ENCODE measurements at regions not wholly inside any gene's neighbourhood (a gene's known extent, or its start where the extent isn't known, plus 50 kb on each side); places are given as distances from the start of the nearest gene placed in this dataset.
"Not testable (repeated sequence)": the region's sequence is repeated elsewhere in the genome, so short reads cannot be mapped to it uniquely, and the experiment has no call there.

DNA sequence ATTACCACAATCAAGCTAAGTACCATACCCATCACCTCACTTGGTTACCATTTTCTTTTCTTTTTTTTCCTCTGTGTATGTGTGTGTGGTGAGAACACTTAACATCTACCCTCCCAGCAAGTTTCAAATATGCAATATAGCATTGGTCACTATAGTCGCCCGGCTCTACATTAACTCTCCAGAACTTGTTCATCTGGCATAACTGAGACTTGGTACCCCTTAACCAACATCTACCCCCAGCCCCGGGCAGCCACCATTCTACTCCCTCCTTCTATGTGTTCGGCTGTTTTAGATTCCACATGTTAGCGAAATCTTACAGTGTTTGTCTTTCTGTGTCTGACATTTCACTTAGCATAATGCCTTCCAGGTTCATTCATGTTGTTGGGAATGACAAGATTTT is 89.0 kb upstream of the TOP1 start:
- no peak for DNase-seq

DNA sequence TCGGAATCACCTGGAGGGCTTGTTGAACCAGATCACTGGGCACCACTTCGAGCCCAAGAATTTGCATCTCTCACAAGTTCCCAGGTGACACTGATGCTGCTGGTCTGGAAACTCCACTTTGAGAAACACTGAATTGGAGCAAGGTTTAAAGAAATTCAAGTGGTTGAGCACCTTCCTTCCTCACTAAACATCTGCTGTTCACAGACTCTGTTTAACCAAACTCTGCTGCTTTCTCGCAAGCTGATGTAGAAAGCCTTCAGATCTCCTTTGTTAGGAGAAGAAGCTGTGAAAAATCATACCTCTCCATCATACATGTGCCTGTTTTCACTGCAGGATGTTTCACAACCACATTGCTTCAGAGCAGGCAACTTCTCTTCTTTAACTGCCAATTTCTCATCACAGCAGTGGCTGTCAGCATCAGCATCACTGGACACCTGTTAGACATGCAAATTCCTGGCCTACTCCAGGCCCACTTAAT is 87.5 kb upstream of the TOP1 start:
- no peak for DNase-seq

DNA sequence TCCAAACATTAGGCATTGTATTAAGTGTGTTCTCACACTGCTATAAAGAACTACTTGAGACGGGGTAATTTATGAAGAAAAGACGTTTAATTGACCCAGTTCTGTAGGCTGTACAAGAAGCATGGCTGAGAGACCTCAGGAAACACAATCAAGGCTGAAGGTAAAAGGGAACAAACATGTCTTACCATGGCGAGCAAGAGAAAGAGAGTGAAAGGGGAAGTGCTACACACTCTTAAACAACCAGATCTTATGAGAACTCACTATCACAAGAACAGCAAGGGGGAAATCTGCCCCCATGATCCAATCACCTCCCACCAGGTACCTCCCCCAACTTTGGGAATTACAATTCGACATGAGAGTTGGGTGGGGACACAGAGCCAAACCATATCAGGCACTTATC is 86.6 kb upstream of the TOP1 start:
- no peak for DNase-seq

DNA sequence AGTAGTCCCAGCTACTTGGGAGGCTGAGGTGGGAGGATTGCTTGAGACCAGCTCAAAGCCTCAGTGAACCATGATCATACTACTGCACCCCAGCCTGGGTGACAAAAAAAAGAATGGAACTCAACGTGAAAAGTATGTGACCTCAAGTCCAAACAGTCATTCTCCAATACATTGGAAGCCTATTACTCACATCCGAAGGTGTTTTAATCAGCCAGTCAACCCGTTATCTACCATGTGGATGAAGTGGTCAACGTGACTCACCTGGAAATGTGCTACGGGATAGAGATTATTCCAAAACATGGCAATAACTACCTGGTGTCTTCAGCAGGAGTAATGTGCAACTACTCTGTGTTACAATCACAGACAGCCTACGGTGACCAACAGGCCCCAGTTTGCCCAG is 85.8 kb upstream of the TOP1 start:
- no peak for DNase-seq

DNA sequence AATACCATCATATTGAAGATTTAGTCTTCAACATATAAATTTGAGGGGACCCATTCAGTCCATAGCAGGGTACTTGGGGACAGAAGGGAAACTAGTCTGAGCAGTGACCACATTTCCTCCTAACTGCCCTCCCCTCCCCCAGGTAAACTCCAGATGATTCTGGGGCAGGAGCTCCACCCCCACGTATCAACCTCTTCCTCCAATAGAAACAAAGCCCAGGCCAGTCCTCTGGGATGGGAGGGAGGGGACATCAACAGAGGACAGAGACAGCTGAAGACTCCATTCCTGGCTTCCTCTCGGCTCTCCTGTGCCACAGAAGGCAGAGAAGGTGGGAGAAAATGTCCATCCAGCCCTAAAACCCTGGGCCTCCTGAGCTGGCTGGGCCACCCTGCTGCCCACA is 85.0 kb upstream of the TOP1 start:
- DNase-seq = no peak

DNA sequence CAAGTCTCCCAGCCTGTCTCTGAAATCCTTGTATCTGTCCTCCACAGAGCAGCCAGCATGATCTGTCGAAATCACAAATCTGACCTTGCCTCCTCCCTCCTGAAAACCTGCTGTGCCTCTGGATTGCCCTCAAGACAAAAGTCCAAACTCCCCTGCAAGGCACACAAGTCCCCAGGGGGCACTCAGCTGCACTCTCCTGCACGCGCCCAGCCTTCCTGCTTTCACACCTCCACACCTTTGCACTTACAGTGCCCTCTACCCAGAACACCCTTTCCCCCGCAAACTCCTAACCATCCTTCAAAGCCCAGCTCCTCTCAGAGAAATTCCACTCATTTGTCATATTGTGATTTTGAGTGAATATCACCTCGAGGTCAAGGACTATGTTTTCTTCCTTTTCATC is 83.4 kb upstream of the TOP1 start:
- DNase-seq = no peak

DNA sequence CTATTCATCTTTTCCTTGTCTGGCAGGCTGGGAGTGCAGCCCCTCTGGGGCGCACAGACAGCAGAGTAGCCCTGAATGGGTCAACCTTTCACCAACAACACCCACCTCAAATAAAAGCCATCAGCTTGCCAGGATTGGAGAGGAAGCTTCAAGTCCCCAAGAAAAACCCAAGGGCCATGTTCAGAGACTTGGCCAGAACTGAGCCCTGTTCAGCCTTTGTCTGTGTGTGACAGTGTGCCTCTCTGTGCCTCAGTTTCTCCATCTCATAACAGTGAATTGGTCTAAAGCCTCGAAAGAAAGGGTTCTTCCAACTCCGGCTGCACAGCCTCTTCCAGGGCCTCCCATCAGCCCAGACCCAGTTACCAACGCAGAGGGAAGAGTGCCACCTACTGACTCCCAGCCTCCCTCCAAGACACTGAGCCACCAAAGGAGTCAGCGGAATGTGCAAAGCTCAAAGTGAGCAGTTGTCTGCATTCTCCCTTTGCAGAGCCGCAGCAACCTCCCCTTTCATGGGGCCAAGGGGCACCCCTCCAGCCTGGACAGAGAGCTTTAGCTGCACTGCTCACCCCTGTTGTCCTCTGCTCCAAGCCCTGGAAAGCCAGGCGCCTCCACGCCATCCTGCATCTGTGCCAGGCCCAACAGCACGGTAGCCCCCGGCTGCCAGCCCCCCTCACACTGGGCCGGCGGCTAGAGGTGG is 82.7 kb upstream of the TOP1 start:
- peak; percentile 28 for DNase-seq

DNA sequence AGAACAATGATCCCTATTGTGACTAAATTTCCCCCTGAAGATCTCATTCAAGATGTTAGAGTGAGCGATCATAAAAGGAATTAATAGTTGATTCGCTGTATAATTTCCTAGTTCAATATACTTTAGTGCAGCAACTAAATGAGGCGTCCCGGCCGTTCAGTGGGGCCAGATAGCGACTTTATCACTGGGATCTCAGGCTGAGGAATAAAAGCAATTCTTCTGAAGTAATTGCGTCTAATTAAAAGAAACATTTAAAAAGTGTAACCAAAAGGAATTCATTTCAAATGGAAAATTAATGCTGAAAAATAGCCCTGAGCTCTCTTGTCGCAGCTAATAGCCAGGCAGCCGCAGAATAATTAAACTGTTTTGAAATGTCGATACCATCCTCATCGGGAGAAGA is 82.2 kb upstream of the TOP1 start:
- DNase-seq = no peak

DNA sequence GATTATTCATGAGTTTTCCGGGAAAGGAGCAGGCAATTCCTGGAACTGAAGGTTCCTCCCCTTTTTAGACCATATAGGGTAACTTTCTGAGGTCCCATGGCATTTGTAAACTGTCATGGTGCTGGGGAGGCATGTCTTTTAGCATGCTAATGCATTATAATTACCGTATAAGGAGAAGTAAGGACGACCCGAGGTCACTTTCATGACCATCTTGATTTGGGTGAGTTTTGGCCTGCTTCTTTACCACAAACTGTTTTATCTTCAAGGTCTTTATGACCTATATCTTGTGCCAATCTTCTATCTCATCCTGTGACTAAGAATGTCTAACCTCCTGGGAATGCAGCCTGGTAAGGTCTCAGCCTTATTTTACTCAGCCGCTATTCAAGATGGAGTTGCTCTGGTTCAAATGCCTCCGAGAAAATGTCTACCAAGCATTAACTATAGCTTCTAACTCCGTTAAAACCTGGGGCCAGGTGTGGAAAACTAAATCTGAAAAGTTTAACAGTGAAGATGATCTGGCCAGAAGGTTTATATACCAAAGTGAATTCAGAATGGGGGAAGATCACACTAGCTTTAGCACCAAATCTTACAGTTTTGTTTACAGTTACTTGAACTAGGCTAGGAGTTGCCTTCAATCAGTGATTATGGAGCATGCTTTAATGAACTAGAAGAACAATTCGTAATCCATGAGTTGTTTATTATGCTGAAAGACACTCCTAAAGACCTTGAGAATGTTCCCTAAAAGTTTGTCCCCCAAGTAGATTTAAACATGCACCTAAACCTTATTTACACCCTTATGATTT is 80.0 kb upstream of the TOP1 start:
- no peak for DNase-seq

DNA sequence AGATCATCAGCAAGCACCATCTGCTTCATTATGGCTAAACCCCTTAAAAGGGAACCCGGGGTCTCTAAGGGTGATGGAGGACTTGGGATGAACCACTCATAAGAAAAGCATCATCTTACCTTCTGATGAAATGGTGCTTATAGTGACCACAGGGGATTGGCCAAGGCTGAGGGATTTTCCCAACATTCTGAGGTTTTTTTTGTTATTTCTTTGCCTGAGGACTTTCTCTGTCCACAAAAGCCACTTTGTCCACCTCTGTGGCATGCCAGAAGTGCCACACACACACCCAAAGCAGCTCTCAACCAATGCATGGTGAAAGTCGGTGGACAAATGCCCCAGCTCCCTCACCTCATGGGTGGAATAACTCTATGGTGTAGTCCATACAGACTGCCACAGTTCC is 79.3 kb upstream of the TOP1 start:
- no peak for DNase-seq

DNA sequence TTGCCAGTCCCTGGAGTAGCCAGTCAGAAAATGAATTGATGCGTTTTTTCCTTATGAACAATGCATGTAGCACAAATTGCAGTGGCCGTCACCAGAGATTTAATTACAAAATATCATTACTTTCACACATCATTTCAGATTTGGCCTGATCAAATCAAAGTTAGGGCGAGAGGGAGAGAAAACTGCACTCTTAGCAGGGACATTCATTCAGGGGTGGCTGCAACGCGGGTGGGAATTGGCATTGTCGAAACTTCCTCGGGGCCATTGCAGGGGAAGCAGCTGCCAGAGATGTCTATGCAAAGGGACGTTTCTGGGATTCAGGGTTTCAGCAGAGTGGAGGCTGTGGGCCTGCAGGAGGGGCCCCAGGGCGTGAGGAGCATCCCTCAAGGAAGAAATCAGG is 76.5 kb upstream of the TOP1 start:
- DNase-seq = no peak

DNA sequence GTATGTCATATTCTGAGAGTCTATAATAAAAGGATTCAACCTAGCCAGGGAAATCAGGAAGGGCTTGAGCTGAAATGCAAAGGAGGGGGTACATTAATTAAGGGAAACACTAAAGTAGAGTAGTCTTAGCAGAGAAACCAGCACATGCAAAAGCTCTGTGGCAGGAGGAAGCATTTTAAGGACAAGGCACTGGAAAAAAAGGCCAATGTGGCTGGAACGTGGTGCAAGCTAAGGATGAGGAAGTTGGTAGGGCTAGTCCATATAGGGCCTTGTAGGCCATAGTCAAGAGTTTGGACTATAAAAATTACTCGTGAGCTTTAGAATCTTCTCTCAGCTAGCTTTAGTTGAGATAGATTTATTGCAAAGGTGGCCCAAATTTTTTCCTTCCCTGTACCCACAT is 75.2 kb upstream of the TOP1 start:
- DNase-seq = no peak

DNA sequence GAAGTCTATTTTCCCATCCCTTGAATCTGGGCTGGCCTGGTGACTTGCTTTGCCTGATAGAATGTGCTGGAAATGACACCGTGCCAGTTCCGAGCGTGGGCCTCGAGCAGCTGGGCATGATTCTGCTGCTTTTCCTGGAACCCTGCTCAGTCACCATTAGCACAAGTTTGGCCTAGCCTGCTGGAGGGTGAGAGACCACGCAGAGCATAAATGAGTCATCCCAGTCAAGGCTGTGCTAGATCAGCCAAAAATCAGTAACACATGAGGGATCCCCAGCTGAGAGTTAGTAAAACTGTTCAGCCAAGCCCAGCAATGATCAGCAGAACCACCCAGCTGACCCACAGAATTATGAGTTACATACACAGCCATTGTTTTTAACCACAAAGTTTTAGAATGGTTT is 74.8 kb upstream of the TOP1 start:
- DNase-seq = peak; percentile 54

DNA sequence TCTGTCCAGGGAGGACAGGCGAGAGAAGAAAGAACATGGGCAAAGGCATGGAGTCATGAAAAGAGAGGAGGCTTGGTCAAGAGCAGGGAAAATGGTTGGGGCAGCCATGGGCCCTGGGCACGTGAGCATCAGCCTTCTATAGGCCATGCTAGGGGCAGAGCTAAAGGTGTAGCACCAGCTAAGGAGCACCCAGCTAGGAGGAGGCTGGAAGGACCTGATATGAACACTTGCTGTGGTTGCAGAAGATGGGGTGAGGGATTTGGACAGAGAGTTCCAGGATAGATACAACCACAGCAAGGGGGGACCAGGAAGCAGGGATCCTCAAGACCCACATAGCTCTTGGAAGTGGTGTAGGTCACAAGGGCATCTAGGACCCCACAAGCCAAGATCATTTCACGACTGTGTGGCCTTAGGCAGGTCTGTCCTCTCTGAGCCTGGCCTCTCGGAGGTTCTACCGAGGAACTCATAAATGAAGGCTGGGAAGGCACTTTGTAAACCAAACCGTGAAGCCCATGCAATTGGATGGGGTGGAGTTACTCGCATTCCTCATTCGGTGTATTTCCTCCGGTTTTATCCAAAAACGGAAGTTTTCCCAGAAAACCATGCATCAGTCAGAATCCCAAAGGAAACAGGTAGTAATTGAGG is 74.0 kb upstream of the TOP1 start:
- DNase-seq = no peak

DNA sequence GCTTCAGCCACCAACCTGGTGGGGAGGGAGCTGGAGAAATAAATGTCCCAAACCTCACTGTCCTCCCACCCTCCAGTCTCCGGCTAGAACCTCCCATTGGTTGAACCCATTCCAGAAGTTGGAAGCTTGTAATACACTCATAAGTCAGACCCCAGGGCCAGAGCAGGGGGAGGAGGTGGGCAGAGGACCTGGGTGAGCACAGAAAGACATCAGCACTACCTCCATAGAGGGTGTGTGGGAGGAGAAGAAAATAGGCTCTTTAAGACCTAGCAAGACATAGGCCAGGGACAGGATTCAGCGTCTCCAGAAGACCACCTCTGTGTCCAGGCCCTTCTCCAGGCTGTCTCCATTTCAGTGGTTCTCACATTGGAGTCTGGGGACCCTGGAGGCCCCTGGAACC is 73.3 kb upstream of the TOP1 start:
- DNase-seq = no peak

DNA sequence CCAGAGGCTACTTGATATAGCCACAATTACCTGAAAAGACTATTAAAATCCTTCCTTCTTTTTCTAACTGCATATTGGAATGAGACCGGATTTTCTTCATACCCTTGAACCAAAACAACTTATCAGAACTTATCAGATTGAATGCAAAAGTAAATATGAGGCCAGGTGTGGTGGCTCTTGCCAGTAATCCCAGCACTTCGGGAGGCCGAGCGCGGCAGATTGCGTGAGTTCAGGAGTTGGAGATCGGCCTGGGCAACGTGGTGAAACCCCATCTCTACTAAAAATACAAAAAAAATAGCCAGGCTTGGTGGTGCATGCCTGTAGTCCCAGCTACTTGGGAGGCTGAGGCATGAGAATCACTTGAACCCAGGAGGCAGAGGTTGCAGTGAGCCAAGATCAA is 72.8 kb upstream of the TOP1 start:
- not testable (repeated sequence) for DNase-seq

DNA sequence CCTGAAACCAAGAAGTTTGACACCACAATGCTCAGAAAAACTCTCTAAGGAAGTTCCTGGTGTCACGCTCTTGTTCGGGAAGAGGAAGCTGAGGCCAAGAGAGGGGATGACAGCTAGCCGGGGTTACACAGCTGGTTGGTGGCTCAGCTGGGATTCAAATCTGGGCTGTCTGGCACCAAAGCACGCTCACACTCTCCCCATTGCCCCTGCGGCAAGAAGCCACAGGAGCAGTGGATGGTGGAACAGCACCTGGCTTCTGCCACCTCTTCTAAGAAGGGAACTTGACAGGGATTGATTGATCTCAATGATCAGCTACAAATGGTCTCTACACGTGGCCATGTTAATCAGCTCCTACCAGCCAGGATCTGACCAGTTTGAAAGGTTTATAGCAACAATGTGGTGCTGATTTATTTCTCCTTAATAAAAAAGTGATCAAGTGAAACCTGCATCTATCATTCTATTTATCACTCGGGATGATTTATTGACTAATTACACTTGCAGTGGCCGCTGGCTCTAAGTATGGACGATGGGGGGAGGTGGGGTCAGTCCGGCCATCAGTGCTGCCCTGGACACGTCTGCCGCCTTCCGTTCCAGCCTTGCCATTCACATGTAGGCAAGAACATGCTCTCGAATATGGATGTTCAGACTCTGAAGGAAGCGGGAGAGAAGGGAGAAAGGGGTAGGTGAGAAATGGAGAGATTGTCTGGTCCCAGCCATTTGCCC is 71.9 kb upstream of the TOP1 start:
- no peak for DNase-seq

DNA sequence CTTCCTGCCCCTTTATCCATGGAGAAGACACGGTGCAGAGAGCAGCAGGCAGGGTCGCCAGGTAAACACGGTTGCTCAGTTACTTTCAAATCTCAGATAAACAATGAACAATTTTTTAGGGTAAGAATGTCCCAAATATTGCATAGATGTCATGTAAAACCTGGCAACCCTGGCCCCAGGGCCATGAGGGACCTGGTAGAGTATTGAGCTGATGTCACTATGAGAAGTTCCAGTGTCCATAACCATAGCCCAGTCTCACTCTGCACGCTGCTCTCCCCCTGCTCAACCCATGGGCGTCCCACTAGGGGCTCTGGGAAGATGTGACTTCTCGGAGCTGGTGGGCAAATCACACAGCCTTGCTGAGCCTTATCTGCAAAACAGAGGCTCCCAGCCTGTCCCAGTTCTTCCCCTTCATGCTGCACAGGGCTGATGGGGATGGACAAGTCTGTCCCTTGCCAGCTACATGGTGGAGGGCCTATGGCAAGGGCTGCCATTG is 71.3 kb upstream of the TOP1 start:
- DNase-seq = no peak

DNA sequence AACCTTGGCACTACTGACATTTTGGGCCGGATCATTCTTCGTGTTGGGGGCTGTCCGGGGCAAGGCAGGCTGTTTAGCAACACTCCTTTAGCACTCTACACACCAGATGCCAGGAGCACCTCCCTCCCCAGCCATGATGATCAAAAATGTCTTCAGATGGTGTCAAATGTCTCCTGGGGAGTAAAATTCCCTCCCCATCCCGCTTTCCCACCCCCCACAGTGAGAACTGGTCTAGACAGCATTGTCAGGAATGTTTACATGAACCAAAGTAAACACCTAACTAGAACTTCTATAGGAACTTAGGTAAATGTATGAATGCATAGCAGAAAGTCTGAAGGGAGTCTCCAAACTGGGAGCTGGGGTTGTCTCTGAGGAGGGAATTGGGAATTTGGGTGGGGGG is 70.0 kb upstream of the TOP1 start:
- DNase-seq = no peak

DNA sequence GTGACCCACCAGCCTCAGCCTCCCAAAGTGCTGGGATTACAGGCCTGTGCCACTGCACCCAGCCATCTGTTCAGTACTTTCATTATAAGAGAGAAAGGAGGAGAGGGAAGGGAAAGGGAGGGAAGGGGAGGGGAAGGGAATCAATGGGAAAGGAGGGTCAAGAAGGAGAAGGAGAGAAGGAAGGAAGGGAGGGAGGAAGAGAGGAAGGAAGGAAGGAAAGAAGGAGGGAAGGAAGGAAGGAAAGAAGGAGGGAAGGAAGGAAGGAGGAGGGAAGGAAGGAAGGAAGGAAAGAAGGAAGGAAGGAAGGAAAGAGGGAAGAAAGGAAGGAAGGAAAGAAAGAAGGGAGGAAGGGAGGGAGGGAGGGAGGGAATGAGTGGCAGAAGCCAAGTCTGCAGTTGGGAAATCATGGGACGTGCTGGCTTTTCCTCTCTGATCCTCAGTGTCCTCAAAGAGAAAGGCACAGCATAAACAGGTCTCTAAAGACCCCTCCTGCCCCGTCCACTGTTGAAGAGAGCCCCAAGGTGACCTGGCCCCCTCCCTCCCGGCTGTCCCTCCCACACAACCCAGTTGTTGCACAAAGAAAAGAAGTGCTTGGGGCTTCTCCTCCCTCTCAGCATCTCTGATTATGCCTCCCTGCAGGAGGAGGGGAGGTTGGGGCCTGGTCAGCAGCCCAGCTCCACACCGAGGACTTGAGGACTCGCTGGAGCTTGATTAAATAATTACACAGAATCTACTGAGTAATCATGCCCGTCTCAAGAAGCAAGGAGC is 69.1 kb upstream of the TOP1 start:
- no peak for DNase-seq

DNA sequence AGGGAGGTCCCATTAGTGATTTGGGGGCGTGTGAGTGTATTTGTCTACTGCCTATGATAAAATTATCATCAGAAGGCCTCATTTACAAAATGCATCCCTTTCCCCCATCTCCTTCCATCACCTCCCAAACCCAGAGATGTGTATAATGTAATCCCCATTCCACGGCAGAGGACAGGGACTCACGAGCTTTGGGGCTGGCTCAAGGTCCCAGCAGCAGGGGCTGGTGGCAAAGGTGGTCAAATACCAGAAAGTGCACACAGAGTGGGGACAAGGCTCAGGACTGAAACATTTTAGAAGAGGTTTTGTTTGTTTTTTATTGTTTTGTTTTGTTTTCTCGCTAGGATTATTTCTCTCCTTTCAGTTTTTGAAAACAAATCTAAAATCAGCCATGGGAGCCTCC is 68.5 kb upstream of the TOP1 start:
- no peak for DNase-seq

DNA sequence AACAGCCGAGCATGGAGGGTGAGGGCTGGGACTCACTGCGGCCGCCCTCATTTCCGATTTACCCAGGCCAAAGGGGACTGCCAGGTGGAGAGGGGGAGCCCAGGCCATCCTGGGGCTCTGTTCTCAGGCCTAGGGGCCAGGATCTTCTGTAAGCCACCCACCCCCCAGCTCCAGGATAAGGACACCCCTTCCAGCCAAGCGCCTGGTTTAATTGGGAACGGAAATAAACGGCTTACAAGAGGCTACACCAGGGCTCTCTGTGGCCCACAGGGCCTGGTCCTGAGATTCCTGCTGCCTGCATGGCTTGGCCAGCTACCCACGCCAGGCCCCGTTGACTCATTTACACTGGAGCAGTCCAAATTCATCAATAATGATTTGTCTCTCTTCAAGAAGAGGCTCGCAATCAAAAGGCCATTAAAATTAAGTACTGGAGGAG is 68.1 kb upstream of the TOP1 start:
- no peak for DNase-seq

Measured in activated CD4-positive, alpha-beta T cell treated with anti-CD3 and anti-CD28 coated beads, Interleukin-10, Interleukin-2, amounts not matched to agents 100 ng/mL and 50 ng/mL, durations not matched to agents 16 hours and 8 hours (primary cell).